Left lung (tissue), 4 donors: ENCODE measurements at regions not wholly inside any gene's neighbourhood (a gene's known extent, or its start where the extent isn't known, plus 50 kb on each side); places are given as distances from the start of the nearest gene placed in this dataset.

Experiments
- ATAC-seq: fragments of 200-7000 bp; cut with Tn5 transposase; one replicate; pipeline ENCODE4 v1.9.1; 2020; ENCODE audit warnings: moderate library complexity
- DNase-seq, 4 donors: peaks; one replicate each; pipeline ENCODE4 v3.0.0-alpha.2; 2013 to 2020
- H3K27ac ChIP-seq, 2 donors: fragments of 200-600 bp; sonication (generic) in 1 of 2; one replicate each; pipeline versions ENCODE4 v1.5.0 to v1.8.0; 2020 to 2021
- H3K27me3 ChIP-seq, 2 donors: fragments of 200-600 bp; sonication (generic) in 1 of 2; one replicate each; pipeline versions ENCODE4 v1.5.0 to v1.8.0; 2020 to 2021
- H3K36me3 ChIP-seq, 2 donors: fragments of 200-600 bp; sonication (generic) in 1 of 2; one replicate each; pipeline versions ENCODE4 v1.5.0 to v1.8.0; 2020 to 2021
- H3K4me1 ChIP-seq, 2 donors: fragments of 200-600 bp; one replicate each; pipeline ENCODE4 v1.8.0; 2021
- H3K4me3 ChIP-seq, 2 donors: fragments of 200-600 bp; sonication (generic) in 1 of 2; one replicate each; pipeline versions ENCODE4 v1.5.0 to v1.8.0; 2020 to 2021; ENCODE audit warnings: mild to moderate bottlenecking in 1 of 2
- H3K9me3 ChIP-seq, 2 donors: fragments of 200-600 bp; sonication (generic) in 1 of 2; one replicate each; pipeline versions ENCODE4 v1.5.0 to v1.8.0; 2020 to 2021
- CTCF ChIP-seq, 2 donors: fragments of 200-600 bp; sonication (generic) in 1 of 2; IDR thresholded peaks; one replicate each; pipeline versions ENCODE4 v1.5.0 to v1.8.0; 2021; ENCODE audit warnings: antibody characterized with exemption in 2 of 2
- intact Hi-C, 2 donors: fragments of 100-400 bp; cut with DNase I; formaldehyde crosslinking; loops; one replicate each; pipeline versions ENCODE4 v1.11.2 to v1.14.2; 2022
- donor health status: DM: no; HTN: yes; CAD: no.
- donor health status: DM: no; HTN: no; CAD: no.

GRCh38 chr3:67998281-67998680 lies 343.9 kb upstream of the SUCLG2 start:
- TF ChIP-seq CTCF (IDR thresholded peaks at IDR 0.05), result no peak
- Histone ChIP-seq H3K27ac (no peak overlapping the region), H3K4me1 (no peaks in the 10 kb centered on the region), H3K9me3 (peaks cover 0 to 4% of the 10 kb centered on the region in 2 donors), H3K27me3 (no peaks in the 10 kb centered on the region), H3K4me3 (no peak overlapping the region), H3K36me3 (no peaks in the 10 kb centered on the region)
- intact Hi-C loops, result no loop called here
- no peak for DNase-seq
- ATAC-seq, result no peak

- ATAC-seq (no peak), DNase-seq (no peak)
- Histone ChIP-seq H3K4me3 (no peak overlapping the region), H3K9me3 (no peaks in the 10 kb centered on the region), H3K4me1 (no peaks in the 10 kb centered on the region), H3K36me3 (no peaks in the 10 kb centered on the region), H3K27me3 (no peaks in the 10 kb centered on the region), H3K27ac (no peak overlapping the region)
- intact Hi-C loops, result no loop called here
- TF ChIP-seq CTCF (IDR thresholded peaks at IDR 0.05), result no peak
Measured at GRCh38 chr3:67995206-67995605, 340.8 kb upstream of the SUCLG2 start.

- no peaks in the 10 kb centered on the region for H3K36me3 ChIP-seq
- DNase-seq (no peak), ATAC-seq (no peak)
- no peaks in the 10 kb centered on the region for H3K27me3 ChIP-seq
- H3K4me1 ChIP-seq, result no peaks in the 10 kb centered on the region
- intact Hi-C loops, result no loop called here
- H3K4me3 ChIP-seq, result no peak overlapping the region
- no peak overlapping the region for H3K27ac ChIP-seq
- H3K9me3 ChIP-seq, result no peaks in the 10 kb centered on the region
- TF ChIP-seq CTCF (IDR thresholded peaks at IDR 0.05), result no peak
Measured at GRCh38 chr3:67986706-67987105, 332.3 kb upstream of the SUCLG2 start.

GRCh38 chr3:67983166-67983565 lies 328.8 kb upstream of the SUCLG2 start:
- no peak overlapping the region for H3K4me3 ChIP-seq
- no peak for TF ChIP-seq CTCF (IDR thresholded peaks at IDR 0.05)
- ATAC-seq (no peak), DNase-seq (no peak)
- H3K9me3 ChIP-seq, result no peaks in the 10 kb centered on the region
- no peak overlapping the region for H3K27ac ChIP-seq
- no peaks in the 10 kb centered on the region for H3K27me3 ChIP-seq
- intact Hi-C loops, result no loop called here
- H3K36me3 ChIP-seq, result no peaks in the 10 kb centered on the region
- no peaks in the 10 kb centered on the region for H3K4me1 ChIP-seq

GRCh38 chr3:67981077-67981476 lies 326.7 kb upstream of the SUCLG2 start:
- H3K27me3 ChIP-seq, result no peaks in the 10 kb centered on the region
- H3K36me3 ChIP-seq, result no peaks in the 10 kb centered on the region
- no peaks in the 10 kb centered on the region for H3K9me3 ChIP-seq
- TF ChIP-seq CTCF (IDR thresholded peaks at IDR 0.05), result no peak
- intact Hi-C loops, result no loop called here
- no peak for ATAC-seq
- no peak for DNase-seq
- H3K27ac ChIP-seq, result no peak overlapping the region
- H3K4me1 ChIP-seq, result no peaks in the 10 kb centered on the region
- no peak overlapping the region for H3K4me3 ChIP-seq
